GM19239 (cell line): ENCODE measurements at regions not wholly inside any gene's neighbourhood (a gene's known extent, or its start where the extent isn't known, plus 50 kb on each side); places are given as distances from the start of the nearest gene placed in this dataset.

Experiments
- DNase-seq: peaks from one replicate; pipeline ENCODE4 v3.0.0; 2011; ENCODE audit warnings: low spot score; ENCODE audit not compliant: insufficient read length
- FAIRE-seq: peaks from 2 replicates; lab custom pipeline; 2011; peaks lifted over from hg19 to GRCh38; lab: Jason Lieb, UNC

DNA sequence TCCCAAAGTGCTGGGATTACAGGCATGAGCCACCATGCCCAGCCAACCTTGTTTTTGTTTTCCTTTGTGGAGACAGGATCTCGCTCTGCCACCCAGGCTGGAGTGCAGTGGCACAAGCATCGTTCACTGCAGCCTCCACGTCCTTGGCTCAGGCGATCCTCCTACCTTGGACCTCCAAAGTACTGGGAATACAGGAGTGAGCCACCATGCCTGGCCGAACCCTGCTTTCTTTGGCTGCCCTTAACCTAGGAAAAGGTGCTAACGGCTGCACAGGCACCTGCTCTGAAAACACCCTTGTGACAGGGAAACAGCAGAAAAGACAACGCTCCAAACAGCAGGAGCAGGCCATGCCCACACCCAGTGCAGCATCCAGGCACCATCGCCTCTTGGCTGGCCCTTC is 71.9 kb downstream of the OAT start:
- FAIRE-seq: no peak
- no peak for DNase-seq

DNA sequence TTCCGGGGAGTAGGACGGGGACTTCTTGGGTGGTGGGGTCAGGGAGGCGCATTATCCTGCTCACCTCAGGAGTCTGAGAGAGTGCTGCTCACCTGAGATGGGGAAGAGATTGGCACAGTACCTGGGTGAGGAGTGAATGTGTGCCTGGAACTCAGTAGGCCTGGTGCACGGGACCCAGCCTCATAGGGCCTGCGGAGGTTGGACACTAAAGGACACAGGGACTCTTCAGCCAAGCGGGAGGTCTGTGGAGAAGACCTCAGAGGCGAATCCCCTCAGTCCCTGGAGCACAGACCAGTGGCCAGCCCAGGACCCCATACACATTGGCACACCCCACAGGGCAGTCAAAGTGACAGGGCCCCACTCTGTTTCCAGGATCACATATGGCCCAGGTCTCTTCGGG is 73.2 kb downstream of the OAT start:
- FAIRE-seq (no peak), DNase-seq (no peak)

DNA sequence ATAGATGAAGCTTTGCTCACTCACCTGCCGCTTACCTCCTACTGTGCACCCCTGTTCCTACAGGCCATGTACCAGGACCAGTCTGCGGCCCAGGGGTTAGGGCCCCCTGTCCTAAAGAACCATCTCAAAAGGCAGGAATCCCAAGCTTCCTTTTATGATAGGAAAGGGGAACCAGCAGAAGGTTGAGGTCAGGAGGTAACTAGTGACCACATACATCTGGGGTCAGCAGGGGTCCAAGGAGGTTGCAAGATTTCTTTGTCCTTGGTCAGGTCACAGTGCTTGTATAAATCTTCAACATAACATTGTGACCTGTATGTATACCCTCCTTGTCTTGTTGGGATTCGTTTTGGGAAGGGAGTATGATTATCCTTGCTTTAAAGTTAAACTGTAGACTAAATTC is 73.8 kb downstream of the OAT start:
- DNase-seq: no peak
- no peak for FAIRE-seq

DNA sequence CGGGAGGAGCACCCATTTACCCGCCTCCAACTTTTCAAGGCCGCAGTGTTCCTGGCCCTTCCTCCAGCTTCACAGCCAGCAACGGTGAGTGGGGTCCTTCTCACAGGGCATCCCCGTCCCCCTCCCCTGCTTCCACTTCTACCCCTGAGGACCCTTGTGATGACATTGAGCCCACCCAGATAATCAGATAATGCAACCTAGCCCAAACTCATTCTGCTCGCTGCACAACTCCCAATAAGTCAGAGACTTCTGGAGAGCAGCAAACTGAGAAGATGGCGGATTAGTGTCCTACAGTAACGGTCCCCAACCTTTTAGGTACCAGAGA is 74.5 kb downstream of the OAT start:
- DNase-seq (no peak), FAIRE-seq (no peak)

DNA sequence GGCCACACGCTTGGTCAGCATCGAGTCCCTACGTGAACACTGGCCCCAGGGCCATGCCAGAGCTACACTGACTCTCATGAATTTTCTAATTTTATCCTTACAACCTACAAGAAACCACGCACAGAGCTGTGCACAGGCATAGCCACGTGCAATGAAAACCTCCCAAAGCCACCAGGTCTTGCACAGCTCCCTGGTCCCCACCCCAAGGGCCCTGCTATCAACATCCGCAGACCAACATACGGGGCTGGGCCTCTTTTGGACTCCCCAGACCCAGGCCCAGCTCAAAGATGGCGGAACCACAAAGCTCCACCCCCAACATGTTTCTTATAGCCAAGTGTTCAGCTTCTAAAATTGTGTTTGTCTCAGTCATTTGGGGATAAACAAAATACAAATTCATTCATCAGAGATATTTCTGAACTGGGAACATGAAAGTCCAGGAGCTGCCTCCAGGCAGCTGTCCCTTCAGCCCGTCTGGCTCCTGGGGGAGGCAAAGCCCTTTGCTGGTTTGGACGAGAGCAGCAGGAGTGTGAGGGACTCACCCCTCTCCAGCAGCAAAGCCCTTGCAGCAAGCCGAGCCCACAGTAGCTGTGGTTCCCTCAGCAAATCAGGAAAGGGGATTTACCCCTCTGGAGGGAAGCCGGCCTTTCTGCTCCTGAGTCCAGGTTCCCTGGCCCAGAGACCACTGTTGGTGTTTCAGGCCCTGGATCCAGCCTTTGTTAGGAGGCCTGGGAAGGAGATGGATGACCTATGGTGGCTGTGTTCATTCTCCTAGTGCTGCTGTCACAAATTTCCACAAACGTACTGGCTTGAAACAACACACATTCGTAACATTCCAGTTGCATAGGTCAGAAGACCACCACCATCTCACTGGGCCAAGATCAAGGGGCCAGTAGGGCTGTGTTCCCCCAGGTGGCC is 75.1 kb downstream of the OAT start:
- no peak for FAIRE-seq
- DNase-seq: no peak

DNA sequence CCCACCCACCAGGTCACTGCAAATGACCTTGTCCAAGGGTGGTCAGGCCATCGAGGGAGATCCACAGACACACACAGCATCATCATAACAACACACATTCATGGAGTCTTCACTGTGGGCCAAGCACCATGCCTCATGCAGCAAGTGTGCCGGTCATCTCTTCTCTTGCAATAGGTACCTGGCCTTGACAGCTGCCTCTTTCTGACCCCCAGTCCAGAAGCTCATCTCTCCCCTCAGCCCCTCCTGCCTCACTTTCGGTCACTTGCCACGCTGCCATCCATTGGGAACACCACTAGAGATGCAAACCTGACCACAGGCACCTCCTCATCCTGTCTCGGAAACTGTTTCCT is 75.9 kb downstream of the OAT start:
- FAIRE-seq: no peak
- DNase-seq: no peak

DNA sequence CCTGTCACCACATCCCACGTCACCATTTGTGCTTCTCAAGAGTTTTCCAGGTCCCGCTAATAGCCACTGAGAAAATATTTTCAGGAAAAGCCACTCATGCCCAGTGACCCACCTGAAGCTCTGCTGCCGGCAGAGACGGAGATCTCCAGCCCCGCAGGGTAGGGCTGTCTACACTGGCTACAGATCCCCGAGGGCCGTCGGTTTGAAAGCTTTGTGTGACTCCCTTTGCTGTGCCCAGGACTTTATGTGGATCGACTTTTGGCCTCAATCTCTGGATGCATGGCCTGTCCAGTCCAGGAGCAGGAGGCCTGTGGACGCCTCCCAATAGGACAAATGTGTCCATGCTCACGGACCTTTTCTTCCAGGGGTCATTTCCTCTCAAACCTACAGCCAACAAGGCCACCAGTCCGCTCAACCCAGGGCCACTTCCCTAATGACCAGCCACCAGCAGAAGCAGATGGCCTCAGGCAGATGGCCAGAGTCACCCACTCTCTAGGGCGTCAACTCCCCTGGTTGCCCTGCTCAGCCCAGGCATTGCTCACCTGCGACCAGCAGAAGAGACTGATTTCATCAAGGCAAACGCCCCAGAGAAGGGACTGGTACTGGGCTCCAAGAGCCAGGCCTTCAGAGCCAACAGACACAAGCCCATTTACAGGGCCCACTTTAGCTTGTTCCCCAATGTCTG is 76.4 kb downstream of the OAT start:
- DNase-seq (no peak), FAIRE-seq (no peak)

DNA sequence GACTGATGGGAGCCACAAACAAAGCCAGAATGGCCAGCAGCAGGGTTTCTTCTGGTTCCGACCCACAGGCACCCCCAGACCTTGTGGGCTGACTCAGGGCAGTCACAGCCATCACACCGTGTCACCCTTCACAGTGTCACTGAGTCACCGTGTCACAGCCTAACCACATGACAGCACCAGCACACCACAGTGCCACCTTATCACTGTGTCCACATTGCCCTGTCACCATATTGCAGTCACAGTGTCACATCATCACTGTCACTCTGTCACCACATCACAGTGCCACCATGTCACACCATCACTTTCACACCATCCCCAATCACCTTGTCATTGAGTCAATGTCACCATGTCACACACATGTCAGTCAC is 77.0 kb downstream of the OAT start:
- DNase-seq (no peak), FAIRE-seq (no peak)

DNA sequence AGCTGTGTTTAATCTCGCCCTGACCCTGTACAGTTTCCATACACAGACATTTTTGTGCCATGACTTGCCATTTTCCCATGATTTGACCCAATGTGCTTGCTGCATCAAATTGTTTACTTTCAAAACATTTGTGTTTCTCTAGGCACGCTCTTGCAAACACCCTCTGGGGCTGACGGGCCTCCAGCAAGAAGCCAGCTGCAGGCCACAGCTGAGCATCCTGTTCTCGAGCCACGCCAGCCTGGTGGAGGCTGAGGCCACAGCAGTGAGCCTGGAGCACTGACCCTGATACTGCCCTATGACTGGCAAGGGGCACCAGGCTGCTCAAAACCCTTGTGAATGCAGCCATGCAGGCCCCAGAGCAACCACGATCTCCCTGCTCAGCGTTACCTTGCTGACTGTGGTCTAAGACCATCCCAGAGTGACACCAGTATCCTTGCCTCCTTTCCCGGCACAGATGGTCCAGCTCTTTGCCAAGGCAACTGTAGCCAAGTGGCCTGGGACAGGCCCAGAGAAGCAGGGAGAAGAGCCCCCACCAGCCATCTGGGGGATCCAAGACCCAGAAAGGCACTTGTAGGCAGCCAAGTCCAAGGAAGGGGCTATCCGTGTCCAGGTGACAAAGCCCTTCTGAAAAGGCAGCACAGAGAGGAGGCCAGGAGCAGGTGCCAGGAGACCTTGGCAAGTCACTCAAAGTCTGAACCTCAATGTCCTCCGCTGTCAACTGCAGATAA is 78.5 kb downstream of the OAT start:
- no peak for FAIRE-seq
- DNase-seq: no peak

DNA sequence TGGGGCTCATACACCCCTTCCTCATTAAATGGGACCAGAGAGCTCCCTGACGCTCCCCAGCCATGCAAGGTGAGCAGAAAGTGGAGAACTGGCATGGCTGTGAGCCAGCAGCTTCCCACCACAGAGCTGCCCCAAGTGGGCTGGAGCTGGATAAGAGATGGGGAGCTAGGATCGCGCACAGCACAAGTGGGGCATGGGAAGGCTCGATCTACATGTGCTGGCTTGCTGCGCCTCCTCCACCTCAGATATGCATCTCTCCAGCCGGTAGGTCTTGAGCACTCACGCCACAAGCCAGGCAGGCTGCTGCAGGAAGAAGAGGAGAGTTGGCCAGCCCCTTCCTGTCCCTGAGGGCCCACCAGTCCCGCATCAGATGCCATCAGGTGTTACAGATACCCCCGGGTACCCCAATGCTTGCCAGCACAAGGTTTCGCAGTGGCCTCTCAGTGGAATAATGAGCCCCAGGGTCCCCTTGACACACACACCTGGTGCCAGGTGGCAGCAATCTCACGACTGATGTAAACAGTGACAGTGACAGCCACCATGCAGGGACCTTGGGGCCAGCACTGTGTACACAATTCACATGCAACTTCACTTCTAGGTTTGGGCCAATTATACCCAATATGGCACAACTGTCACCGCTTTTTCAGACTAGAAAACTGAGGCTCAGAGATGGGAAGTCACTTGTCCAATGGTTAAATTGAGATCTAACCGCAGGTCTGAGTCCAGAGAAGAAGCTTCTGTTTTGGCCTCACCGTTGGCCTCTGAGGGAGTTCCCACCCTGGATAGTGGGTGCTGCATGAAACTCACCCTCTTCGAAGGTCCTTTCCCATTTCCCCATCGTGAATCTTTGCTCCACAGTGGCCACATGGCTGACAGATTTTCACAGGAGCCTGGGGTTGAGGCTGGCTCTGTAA is 79.3 kb downstream of the OAT start:
- DNase-seq (no peak), FAIRE-seq (no peak)

DNA sequence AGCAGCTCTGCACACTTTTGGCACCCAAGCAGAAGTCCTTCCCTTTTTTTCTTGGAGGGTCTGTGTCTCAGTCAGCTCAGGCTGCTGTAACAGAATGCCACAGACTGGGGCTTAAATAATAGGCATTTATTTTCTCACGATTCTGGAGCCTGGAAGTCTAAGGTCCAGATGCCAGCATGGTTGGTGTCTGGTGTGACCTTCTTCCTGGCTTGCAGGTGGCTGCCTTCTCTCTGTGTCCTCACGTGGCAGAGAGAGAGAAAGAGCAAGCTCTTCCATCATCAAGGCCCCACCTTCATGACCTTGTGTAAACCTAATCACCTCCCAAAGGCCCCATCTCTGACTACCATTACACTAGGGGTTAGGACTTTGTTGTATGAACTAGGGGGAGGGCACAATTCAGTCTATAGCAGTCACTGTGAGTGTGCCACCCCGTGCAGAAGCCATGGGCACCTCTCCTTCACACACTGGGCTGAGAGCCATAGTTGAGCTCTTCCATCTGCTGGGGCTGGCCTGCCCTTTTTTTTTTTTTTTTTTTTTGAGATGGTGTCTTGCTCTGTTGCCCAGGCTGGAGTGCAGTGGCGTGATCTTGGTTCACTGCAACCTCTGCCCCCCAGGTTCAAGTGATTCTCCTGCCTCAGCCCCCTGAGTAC is 80.3 kb downstream of the OAT start:
- no peak for DNase-seq
- FAIRE-seq: no peak

DNA sequence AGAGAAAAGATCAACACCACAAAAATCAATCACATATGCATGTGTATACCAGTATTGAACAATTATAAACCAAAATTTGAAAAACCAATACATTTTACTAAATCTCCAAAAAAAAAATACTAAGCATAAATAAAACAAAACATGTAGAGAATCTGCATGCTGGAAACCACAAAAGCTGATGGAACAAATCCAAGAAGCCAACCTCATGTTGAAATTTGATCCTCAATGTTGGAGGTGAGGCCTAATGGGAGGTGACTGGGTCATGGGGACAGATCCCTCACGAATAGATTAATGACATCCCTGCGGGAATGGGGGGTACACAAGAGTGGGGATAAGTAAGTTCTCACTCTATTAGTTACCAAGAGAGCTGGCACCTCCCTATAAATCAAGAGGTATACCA is 82.5 kb downstream of the OAT start:
- DNase-seq (no peak), FAIRE-seq (no peak)

DNA sequence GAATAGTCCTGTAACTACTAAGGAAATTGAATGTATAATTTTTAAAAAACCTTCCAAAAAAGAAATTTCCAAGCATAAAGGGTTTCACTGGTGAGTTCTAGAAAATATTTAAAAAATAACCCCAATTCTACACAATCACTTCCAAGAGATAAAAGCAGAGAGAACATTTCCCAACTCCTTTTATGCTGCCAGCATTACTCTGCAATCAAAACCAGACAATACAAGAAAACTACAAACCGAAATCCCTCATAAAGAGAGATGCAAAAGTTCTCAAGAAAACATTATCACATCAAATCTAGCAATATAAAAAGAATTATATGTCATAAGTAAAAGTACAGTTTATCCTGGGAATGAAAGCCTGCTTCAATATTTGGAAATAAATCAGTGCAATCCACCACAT is 84.8 kb downstream of the OAT start:
- no peak for FAIRE-seq
- DNase-seq: no peak

DNA sequence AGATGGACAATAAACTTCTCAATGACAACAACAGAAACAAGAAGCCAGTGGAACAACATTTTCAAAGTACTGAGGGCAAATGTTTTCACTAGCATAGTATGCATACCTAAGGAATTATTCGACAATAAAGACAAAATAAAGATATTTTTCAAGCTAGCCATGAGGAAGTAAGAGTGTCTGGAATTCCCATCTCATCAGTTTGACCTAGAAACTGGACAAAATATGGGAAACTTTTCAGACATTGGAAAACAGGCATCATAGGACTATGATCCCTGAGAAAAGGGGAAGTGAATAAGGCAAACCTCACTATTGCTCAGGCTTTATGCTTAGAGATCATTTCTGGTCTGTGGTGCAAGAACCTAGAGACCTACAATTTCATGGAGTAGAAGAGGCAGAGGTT is 86.3 kb downstream of the OAT start:
- DNase-seq: no peak
- no peak for FAIRE-seq

DNA sequence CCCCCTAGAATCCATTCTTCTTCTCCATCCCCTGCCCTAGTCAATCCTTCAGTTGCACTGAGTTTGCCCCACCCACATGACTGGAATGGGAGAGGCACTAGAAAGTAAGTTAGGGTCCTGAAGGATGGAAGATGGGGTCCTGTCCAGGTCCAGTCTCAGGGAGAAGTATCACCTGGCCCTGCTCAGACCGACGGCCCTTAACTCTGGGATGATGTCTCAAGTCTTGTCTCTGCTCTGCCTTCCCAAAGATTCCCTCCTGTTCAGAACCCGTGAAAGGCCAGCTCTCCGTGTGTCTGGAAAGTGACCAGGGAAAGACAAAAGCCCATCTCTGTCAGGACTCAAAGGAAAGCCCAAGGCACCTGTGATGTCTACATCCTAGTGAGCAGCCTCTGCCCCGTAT is 88.8 kb downstream of the OAT start:
- DNase-seq (no peak), FAIRE-seq (no peak)

DNA sequence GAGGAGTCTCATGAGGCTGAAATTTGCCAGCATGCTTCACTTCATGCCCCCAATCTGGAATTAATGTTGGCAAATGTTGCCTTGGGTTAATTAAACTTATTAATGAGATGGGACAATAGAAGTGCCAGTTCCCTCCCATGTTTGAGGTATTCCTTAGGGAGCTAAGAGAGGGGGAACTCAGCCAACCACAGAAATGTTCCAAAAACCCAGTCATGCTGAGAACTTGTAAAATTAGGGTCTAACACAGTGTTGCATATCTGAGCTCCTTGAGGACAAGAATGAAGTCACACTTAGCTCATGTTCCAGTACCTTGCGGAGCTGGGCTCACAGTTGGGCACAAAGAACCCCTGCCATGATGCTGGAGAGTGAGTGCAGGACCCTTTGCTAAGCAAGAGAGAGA is 89.4 kb downstream of the OAT start:
- FAIRE-seq (no peak), DNase-seq (no peak)

DNA sequence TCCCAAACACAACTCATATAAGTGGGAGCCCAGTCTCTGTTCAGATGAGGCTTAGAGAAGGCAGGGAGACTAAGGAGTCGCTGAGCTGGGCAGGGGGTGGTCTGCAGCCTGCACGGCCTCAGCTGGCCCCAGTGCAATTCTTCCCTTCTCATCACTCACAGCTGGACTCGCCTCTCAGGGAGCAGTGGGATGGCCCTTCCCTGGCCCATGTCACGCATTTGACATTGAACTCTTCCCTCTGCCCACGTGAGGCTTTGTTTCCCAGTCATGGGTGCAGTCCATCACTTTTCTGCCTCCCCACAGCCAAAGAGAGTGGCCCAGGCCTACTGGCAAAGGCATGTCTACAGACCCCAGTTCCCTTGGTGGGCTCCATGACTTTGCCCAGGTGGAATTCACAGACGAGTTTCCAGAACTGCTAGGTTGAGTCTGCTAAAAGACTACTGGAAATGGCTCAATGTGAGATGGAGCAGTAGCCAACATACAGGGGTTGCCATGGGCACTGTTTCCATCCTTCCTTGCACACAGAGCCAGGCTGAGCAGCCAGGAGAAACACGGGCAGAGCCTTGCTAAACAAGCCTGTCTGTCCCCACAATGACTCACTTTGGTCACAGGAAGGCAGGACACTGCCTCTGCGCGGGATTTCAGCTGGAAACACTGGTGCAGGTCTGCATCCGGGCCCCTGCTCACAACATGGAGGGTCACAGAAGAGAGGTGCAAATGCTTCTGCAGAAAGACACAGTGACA is 90.1 kb downstream of the OAT start:
- no peak for DNase-seq
- no peak for FAIRE-seq

DNA sequence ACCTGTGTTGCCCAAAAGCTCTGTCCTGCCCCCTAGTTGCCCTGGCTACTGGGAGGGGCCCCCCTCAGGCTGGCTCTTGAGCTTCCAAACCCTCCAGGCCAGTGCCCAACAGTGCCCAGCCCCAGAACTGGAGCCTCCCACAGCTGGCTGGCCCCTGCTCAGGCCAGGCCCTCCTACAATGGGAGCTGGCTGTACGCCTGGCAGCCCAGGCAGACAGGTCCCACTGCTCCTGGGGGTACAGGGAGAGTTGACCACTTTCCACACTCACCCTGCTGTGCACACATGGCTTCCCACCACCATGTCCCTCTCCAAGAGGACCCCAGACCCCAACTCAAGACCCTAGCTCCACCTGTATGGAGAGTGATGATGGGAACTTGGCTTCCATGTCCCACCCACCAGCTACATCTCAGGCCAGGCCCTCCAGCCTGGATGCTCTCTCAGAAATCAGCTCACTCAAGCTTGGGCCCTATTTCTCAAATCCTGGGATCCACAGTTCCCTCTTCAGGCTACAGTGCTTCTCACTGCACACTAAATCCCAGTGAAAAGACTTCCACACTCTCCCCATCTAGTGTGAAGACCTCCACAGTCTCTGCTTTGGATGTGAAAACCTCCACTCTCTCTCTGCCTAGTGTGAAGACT is 92.6 kb downstream of the OAT start:
- DNase-seq: no peak
- no peak for FAIRE-seq

DNA sequence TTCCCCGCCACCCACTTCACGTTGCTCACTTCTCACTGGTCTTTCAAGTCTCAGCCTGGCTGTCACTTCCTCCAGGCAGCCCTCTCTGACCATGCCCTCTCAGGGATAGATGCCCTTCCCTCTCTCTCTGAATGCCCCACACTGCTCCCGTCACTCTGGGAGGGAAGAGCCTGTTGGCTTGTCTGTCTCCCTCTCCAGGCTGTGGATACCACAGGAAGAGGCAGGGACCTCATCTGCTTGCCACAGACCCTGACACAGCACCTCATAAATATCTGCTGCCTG is 93.1 kb downstream of the OAT start:
- no peak for FAIRE-seq
- DNase-seq: no peak
